Suprapubic skin (tissue), 4 donors: ENCODE measurements at regions not wholly inside any gene's neighbourhood (a gene's known extent, or its start where the extent isn't known, plus 50 kb on each side); places are given as distances from the start of the nearest gene placed in this dataset.

Experiments used
- DNase-seq, 2 donors: peaks; one replicate each; pipeline ENCODE4 v3.0.0-alpha.2; 2019; ENCODE audit warnings: low spot score in 2 of 2
- H3K27ac ChIP-seq: fragments of 200-600 bp; sonication (generic); one replicate; pipeline ENCODE4 v1.5.1; 2019
- H3K27me3 ChIP-seq: fragments of 200-600 bp; sonication (generic); one replicate; pipeline ENCODE4 v1.5.1; 2019
- H3K36me3 ChIP-seq: fragments of 200-600 bp; sonication (generic); one replicate; pipeline ENCODE4 v1.5.1; 2019
- H3K4me1 ChIP-seq: fragments of 200-600 bp; sonication (generic); one replicate; pipeline ENCODE4 v1.5.1; 2019
- H3K4me3 ChIP-seq: fragments of 200-600 bp; sonication (generic); one replicate; pipeline ENCODE4 v1.5.1; 2019; ENCODE audit warnings: mild to moderate bottlenecking
- H3K9me3 ChIP-seq: fragments of 200-600 bp; sonication (generic); one replicate; pipeline ENCODE4 v1.5.1; 2019
- EP300 ChIP-seq: sonication (generic); formaldehyde crosslinking; IDR thresholded peaks from one replicate; pipeline ENCODE4 v1.6.1; 2017; ENCODE audit warnings: antibody characterized with exemption
- POLR2A ChIP-seq, 2 donors: fragments of 450-650 bp; IDR thresholded peaks; one replicate each; pipeline ENCODE4 v1.6.1; 2017; ENCODE audit warnings: antibody characterized with exemption in 2 of 2, mild to moderate bottlenecking in 2 of 2, moderate library complexity in 2 of 2
- POLR2AphosphoS5 ChIP-seq, 3 donors: sonication (generic); formaldehyde crosslinking; IDR thresholded peaks; one replicate each; pipeline ENCODE4 v1.6.1; 2017; ENCODE audit warnings: antibody characterized with exemption in 3 of 3
- WGBS: methylation state at CpG from one replicate; pipeline ENCODE4 v1.1.5; 2018; 5-methylcytosine and 5-hydroxymethylcytosine counted together
- TF ChIP-seq, protein P1 (sequence below), 2 donors: fragments of 200-600 bp in 1 of 2; fragments of 450-650 bp in 1 of 2; sonication (generic) in 1 of 2; IDR thresholded peaks; one replicate each; pipeline ENCODE4 v1.5.1; 2016 to 2019; ENCODE audit warnings: antibody characterized with exemption in 2 of 2, mild to moderate bottlenecking in 1 of 2, moderate library complexity in 1 of 2

DNA sequence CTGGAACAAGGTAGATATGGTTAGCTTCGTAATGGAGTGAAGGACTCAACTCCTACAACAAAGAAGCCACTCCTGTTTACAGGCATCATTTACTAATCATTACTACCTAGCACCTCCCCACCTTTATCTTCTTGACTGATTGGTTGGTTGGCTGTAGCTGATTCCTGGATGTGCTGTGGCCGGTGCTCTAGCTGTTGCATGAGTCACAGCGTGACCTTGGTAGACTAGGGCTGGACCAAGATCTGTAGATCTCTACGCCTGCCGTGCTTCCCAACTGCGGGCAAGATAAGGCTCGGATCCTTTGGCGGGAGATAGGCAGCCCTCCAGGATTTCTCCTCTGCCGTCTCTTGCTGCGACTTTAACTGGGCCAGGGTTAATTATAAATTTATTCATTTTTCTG is 194.3 kb upstream of the SOX11 start:
- no peaks in the 10 kb centered on the region for H3K27me3 ChIP-seq
- no peak for DNase-seq
- no peaks in the 10 kb centered on the region for H3K4me1 ChIP-seq
- H3K27ac ChIP-seq: no peak overlapping the region
- H3K36me3 ChIP-seq: no peaks in the 10 kb centered on the region
- H3K4me3 ChIP-seq: no peak overlapping the region
- no peaks in the 10 kb centered on the region for H3K9me3 ChIP-seq
- 91% methylated on average over 10 of the region's 10 CpGs for WGBS
- TF ChIP-seq EP300 (no peak), POLR2A (IDR thresholded peaks at IDR 0.05) (no peak), POLR2AphosphoS5 (IDR thresholded peaks at IDR 0.05) (no peak)
- TF ChIP-seq, protein P1, sequence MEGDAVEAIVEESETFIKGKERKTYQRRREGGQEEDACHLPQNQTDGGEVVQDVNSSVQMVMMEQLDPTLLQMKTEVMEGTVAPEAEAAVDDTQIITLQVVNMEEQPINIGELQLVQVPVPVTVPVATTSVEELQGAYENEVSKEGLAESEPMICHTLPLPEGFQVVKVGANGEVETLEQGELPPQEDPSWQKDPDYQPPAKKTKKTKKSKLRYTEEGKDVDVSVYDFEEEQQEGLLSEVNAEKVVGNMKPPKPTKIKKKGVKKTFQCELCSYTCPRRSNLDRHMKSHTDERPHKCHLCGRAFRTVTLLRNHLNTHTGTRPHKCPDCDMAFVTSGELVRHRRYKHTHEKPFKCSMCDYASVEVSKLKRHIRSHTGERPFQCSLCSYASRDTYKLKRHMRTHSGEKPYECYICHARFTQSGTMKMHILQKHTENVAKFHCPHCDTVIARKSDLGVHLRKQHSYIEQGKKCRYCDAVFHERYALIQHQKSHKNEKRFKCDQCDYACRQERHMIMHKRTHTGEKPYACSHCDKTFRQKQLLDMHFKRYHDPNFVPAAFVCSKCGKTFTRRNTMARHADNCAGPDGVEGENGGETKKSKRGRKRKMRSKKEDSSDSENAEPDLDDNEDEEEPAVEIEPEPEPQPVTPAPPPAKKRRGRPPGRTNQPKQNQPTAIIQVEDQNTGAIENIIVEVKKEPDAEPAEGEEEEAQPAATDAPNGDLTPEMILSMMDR (IDR thresholded peaks at IDR 0.05): no peak

DNA sequence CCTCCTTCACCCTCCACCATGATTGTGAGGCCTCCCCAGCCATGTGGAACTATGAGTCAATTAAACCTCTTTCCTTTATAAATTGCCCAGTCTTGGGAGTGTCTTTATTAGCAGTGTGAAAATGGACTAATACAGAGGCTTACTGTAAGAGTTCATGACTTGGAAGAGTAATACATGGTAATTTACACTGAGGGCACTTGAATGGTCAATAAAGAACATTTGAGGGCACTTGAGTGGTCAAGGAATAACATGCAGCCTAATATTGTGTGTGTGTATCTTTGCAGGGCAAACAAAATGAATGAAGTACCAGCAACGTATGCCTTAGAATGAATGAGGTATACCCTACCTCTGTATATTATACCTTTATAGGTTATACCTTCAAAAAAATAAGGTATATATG is 190.4 kb upstream of the SOX11 start:
- TF ChIP-seq POLR2A (IDR thresholded peaks at IDR 0.05) (no peak), EP300 (no peak), POLR2AphosphoS5 (IDR thresholded peaks at IDR 0.05) (no peak)
- TF ChIP-seq, protein P1 (IDR thresholded peaks at IDR 0.05): no peak
- Histone ChIP-seq H3K27me3 (no peaks in the 10 kb centered on the region), H3K4me3 (no peak overlapping the region), H3K27ac (no peak overlapping the region), H3K36me3 (no peaks in the 10 kb centered on the region), H3K9me3 (no peaks in the 10 kb centered on the region), H3K4me1 (no peaks in the 10 kb centered on the region)
- DNase-seq: no peak
- WGBS: 89% methylated on average over 1 of the region's 1 CpG

DNA sequence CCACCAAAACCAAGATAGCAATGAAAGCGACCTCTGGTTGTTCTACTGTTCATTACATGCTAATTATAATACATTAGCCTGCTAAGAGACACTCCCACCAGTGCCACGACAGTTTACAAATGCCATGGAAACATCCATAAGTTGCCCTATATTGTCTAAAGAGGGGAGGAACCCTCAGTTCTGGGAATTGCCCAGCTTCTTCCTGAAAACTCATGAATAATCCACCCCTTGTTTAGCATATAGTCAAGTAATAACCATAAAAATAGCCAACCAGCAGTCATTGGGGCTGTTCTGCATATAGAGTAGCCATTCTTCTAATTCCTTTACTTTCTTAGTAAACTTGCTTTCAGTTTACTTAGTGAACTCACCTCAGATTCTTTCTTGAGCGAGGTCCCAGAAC is 189.8 kb upstream of the SOX11 start:
- Histone ChIP-seq H3K36me3 (no peaks in the 10 kb centered on the region), H3K4me3 (no peak overlapping the region), H3K9me3 (no peaks in the 10 kb centered on the region), H3K27ac (no peak overlapping the region), H3K4me1 (no peaks in the 10 kb centered on the region), H3K27me3 (no peaks in the 10 kb centered on the region)
- TF ChIP-seq POLR2A (IDR thresholded peaks at IDR 0.05) (no peak), POLR2AphosphoS5 (IDR thresholded peaks at IDR 0.05) (no peak), EP300 (no peak)
- TF ChIP-seq, protein P1 (IDR thresholded peaks at IDR 0.05): no peak
- 83% methylated on average over 3 of the region's 3 CpGs for WGBS
- DNase-seq: no peak

DNA sequence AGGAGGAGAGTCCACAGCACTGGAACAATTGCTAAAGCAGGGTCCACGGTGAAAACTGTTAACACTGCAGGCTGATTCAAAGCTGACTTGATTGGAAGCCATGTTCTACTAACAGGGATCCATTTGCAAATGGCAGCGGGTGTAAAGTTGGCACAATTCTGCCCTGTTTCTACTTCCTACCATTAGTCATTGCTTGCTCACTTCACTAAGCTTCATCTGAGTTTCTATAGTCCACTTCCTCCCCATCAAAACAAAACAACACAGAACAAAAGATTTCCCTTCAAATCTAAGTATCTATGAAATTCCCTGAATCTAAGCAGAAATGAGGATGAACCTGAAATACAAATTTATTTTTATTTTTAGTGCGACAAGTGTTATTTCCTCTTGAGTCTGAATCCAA is 187.4 kb upstream of the SOX11 start:
- WGBS: 80% methylated on average over 3 of the region's 3 CpGs
- Histone ChIP-seq H3K27me3 (no peaks in the 10 kb centered on the region), H3K36me3 (no peaks in the 10 kb centered on the region), H3K27ac (no peak overlapping the region), H3K4me1 (no peaks in the 10 kb centered on the region), H3K4me3 (no peak overlapping the region), H3K9me3 (no peaks in the 10 kb centered on the region)
- no peak for DNase-seq
- TF ChIP-seq, protein P1 (IDR thresholded peaks at IDR 0.05): no peak
- no peak for TF ChIP-seq POLR2A (IDR thresholded peaks at IDR 0.05)
- no peak for TF ChIP-seq EP300

DNA sequence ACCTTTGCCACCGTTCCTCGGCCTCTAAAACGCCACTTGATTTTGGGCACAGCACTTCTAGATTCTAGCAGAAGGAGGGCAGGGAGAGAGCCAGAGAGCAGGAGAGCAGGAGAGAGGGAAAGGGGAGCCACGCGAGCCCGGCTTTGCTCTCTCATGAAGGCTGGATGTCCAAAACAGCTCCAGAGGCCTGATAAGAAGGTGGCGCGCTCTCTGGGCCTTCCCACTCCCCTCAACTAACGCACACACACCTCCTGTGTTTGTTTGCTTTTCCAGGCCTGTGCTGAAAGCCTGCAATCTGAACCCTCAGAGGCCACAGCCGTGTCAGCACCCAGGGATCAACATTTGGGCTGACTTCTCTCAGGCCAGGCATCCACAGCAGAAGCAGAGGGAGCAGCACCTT is 184.8 kb upstream of the SOX11 start:
- no peak for DNase-seq
- H3K27ac ChIP-seq: no peak overlapping the region
- H3K4me1 ChIP-seq: no peaks in the 10 kb centered on the region
- no peak for TF ChIP-seq POLR2AphosphoS5 (IDR thresholded peaks at IDR 0.05)
- TF ChIP-seq, protein P1 (IDR thresholded peaks at IDR 0.05): no peak
- TF ChIP-seq POLR2A (IDR thresholded peaks at IDR 0.05): no peak
- TF ChIP-seq EP300: no peak
- no peaks in the 10 kb centered on the region for H3K27me3 ChIP-seq
- no peaks in the 10 kb centered on the region for H3K9me3 ChIP-seq
- 92% methylated on average over 9 of the region's 10 CpGs for WGBS
- no peak overlapping the region for H3K4me3 ChIP-seq
- no peaks in the 10 kb centered on the region for H3K36me3 ChIP-seq
